Uterus (tissue), 2 donors: ENCODE measurements at regions not wholly inside any gene's neighbourhood (a gene's known extent, or its start where the extent isn't known, plus 50 kb on each side); places are given as distances from the start of the nearest gene placed in this dataset.

Source experiments
- POLR2A ChIP-seq, 2 donors: fragments of 450-650 bp; IDR thresholded peaks; one replicate each; pipeline ENCODE4 v1.6.1; 2016; ENCODE audit warnings: antibody characterized with exemption in 2 of 2, mild to moderate bottlenecking in 1 of 2, moderate library complexity in 1 of 2
- TF ChIP-seq, protein P1 (sequence below), 4 experiments: fragments of 200-600 bp in 2 of 4; fragments of 450-650 bp in 2 of 4; sonication (generic) in 2 of 4; IDR thresholded peaks; one replicate each; pipeline ENCODE4 v1.5.1; 2016 to 2019; ENCODE audit warnings: antibody characterized with exemption in 4 of 4, mild to moderate bottlenecking in 2 of 4, moderate library complexity in 1 of 4

DNA sequence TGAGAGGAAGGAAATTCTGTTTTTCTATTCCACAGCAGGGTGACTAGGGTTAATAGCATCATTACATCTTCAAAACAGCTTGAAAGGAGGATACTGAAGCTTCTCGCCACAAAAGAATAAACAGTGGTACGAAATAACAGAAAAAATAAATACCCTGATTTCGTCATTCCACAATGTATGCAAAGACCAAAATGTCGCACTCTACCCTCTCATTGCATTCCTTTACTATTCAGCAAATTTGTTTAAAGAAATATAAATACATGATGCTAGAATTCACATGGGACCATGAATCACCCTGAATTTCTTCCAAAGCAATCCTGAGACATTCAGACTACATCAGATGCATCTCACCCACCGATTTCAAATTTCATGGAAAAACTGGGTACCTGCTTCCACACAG, 112.3 kb upstream of the TOP3B start:
- TF ChIP-seq POLR2A (IDR thresholded peaks at IDR 0.05) = no peak
- TF ChIP-seq, protein P1, sequence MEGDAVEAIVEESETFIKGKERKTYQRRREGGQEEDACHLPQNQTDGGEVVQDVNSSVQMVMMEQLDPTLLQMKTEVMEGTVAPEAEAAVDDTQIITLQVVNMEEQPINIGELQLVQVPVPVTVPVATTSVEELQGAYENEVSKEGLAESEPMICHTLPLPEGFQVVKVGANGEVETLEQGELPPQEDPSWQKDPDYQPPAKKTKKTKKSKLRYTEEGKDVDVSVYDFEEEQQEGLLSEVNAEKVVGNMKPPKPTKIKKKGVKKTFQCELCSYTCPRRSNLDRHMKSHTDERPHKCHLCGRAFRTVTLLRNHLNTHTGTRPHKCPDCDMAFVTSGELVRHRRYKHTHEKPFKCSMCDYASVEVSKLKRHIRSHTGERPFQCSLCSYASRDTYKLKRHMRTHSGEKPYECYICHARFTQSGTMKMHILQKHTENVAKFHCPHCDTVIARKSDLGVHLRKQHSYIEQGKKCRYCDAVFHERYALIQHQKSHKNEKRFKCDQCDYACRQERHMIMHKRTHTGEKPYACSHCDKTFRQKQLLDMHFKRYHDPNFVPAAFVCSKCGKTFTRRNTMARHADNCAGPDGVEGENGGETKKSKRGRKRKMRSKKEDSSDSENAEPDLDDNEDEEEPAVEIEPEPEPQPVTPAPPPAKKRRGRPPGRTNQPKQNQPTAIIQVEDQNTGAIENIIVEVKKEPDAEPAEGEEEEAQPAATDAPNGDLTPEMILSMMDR (IDR thresholded peaks at IDR 0.05) = no peak
